ENCODE measurements at regions not wholly inside any gene's neighbourhood (a gene's known extent, or its start where the extent isn't known, plus 50 kb on each side); places are given as distances from the start of the nearest gene placed in this dataset.

DNA sequence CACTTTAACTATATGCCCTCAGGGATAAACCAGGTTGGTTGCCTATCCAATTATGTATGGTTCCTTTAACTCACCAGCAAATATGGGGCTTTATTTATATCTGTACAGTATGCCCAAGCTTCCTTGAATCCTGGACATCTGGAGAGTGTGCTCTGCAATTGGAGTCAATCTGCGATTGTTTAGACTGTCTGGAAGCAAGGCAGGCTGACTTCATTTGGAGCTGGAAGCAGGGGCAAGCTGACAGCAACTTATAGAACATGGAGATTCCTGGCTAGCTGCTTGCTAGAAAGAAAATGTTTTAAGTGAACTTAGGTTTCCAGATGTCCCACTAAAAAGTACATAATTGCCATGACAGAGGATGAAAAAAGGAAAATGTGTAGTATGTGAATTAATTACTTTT lies 63.7 kb upstream of the TPRG1 start:
- Histone ChIP-seq H3K27ac (no peak overlapping the region), H3K27me3 (no peaks in the 10 kb centered on the region), H3K36me3 (no peaks in the 10 kb centered on the region), H3K9me3 (no peaks in the 10 kb centered on the region), H3K4me3 (no peak overlapping the region), H3K4me1 (no peaks in the 10 kb centered on the region)
- no peak for DNase-seq
- intact Hi-C loops (cut with DNase I) = no loop called here
- 89 to 91% methylated on average over 1 of the region's 1 CpG for WGBS, 2 donors
- TF ChIP-seq, protein P1, sequence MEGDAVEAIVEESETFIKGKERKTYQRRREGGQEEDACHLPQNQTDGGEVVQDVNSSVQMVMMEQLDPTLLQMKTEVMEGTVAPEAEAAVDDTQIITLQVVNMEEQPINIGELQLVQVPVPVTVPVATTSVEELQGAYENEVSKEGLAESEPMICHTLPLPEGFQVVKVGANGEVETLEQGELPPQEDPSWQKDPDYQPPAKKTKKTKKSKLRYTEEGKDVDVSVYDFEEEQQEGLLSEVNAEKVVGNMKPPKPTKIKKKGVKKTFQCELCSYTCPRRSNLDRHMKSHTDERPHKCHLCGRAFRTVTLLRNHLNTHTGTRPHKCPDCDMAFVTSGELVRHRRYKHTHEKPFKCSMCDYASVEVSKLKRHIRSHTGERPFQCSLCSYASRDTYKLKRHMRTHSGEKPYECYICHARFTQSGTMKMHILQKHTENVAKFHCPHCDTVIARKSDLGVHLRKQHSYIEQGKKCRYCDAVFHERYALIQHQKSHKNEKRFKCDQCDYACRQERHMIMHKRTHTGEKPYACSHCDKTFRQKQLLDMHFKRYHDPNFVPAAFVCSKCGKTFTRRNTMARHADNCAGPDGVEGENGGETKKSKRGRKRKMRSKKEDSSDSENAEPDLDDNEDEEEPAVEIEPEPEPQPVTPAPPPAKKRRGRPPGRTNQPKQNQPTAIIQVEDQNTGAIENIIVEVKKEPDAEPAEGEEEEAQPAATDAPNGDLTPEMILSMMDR (IDR thresholded peaks at IDR 0.05) = no peak
- TF ChIP-seq POLR2A (IDR thresholded peaks at IDR 0.05) = no peak

- no peak overlapping the region for H3K27ac ChIP-seq
- H3K27me3 ChIP-seq = no peaks in the 10 kb centered on the region
- TF ChIP-seq, protein P1 (IDR thresholded peaks at IDR 0.05) = no peak
- H3K9me3 ChIP-seq = no peaks in the 10 kb centered on the region
- intact Hi-C loops (cut with DNase I) = no loop called here
- no peak overlapping the region for H3K4me3 ChIP-seq
- DNase-seq = no peak
- 84 to 93% methylated on average over 3 of the region's 3 CpGs for WGBS, 2 donors
- no peaks in the 10 kb centered on the region for H3K4me1 ChIP-seq
- no peaks in the 10 kb centered on the region for H3K36me3 ChIP-seq
Observed at GRCh38 chr3:189108735-189109134, 63.0 kb upstream of the TPRG1 start.

- Histone ChIP-seq H3K27ac (no peak overlapping the region), H3K4me1 (no peaks in the 10 kb centered on the region), H3K4me3 (no peak overlapping the region), H3K27me3 (no peaks in the 10 kb centered on the region), H3K9me3 (no peaks in the 10 kb centered on the region), H3K36me3 (no peaks in the 10 kb centered on the region)
- DNase-seq = no peak
- WGBS, 2 donors = 69 to 71% methylated on average over 8 of the region's 8 CpGs
- TF ChIP-seq, protein P1 (IDR thresholded peaks at IDR 0.05) = no peak
- no peak for TF ChIP-seq POLR2A (IDR thresholded peaks at IDR 0.05)
- intact Hi-C loops (cut with DNase I) = no loop called here
Observed at GRCh38 chr3:189109145-189109544, 62.6 kb upstream of the TPRG1 start.

GRCh38 chr3:189117087-189117486 lies 54.7 kb upstream of the TPRG1 start:
- Histone ChIP-seq H3K4me1 (no peaks in the 10 kb centered on the region), H3K27me3 (no peaks in the 10 kb centered on the region), H3K27ac (no peak overlapping the region), H3K9me3 (peaks cover 0 to 3% (median 0%) of the 10 kb centered on the region in 3 donors), H3K36me3 (no peaks in the 10 kb centered on the region), H3K4me3 (no peak overlapping the region)
- DNase-seq = no peak
- TF ChIP-seq, protein P1 (IDR thresholded peaks at IDR 0.05) = no peak
- no peak for TF ChIP-seq POLR2A (IDR thresholded peaks at IDR 0.05)
- 71 to 79% methylated on average over 1 of the region's 1 CpG for WGBS, 2 donors
- intact Hi-C loops (cut with DNase I) = no loop called here

- DNase-seq = no peak
- no peak overlapping the region for H3K4me3 ChIP-seq
- no peaks in the 10 kb centered on the region for H3K27me3 ChIP-seq
- H3K4me1 ChIP-seq = peaks cover 10 to 17% (median 13%) of the 10 kb centered on the region in 3 donors
- peaks cover 0 to 3% (median 0%) of the 10 kb centered on the region in 3 donors for H3K9me3 ChIP-seq
- H3K36me3 ChIP-seq = no peaks in the 10 kb centered on the region
- no peak overlapping the region for H3K27ac ChIP-seq
- 58 to 100% methylated on average over 1 of the region's 1 CpG for WGBS, 2 donors
- intact Hi-C loops (cut with DNase I) = no loop called here
- TF ChIP-seq, protein P1 (IDR thresholded peaks at IDR 0.05) = no peak
- TF ChIP-seq POLR2A (IDR thresholded peaks at IDR 0.05) = no peak
Observed at GRCh38 chr3:189118896-189119295, 52.9 kb upstream of the TPRG1 start.
